Left ventricle myocardium inferior (tissue), 1 donor: ENCODE measurements at regions not wholly inside any gene's neighbourhood (a gene's known extent, or its start where the extent isn't known, plus 50 kb on each side); places are given as distances from the start of the nearest gene placed in this dataset.

Experiments
- DNase-seq: peaks from one replicate; pipeline ENCODE4 v3.0.0-alpha.2; 2020
- H3K27ac ChIP-seq: fragments of 200-600 bp; replicated peaks from 2 replicates; pipeline ENCODE4 v1.8.0; 2021
- H3K27me3 ChIP-seq: fragments of 200-600 bp; 2 replicates; pipeline ENCODE4 v1.8.0; 2021; ENCODE audit warnings: low read depth
- H3K36me3 ChIP-seq: fragments of 200-600 bp; 2 replicates; pipeline ENCODE4 v1.8.0; 2021
- H3K4me1 ChIP-seq: fragments of 200-600 bp; 2 replicates; pipeline ENCODE4 v1.8.0; 2021
- H3K4me3 ChIP-seq: fragments of 200-600 bp; 2 replicates; pipeline ENCODE4 v1.8.0; 2021; ENCODE audit warnings: mild to moderate bottlenecking, moderate library complexity
- H3K9me3 ChIP-seq: fragments of 200-600 bp; replicated peaks from 2 replicates; pipeline ENCODE4 v1.8.0; 2021
- CTCF ChIP-seq: fragments of 200-600 bp; IDR thresholded peaks from 2 replicates; pipeline ENCODE4 v1.8.0; 2021; ENCODE audit warnings: antibody characterized with exemption, mild to moderate bottlenecking, borderline replicate concordance
- intact Hi-C: fragments of 100-400 bp; cut with micrococcal nuclease; formaldehyde crosslinking; loops from one replicate; pipeline ENCODE4 v1.11.0; 2022
- donor health status: DM: no; HTN: yes; CAD: no; lungs with severe emphysema.

GRCh38 chr12:115160271-115161128, 476.5 kb upstream of the TBX3 start:
- H3K4me3 ChIP-seq: no peak overlapping the region
- TF ChIP-seq CTCF: no peak
- H3K4me1 ChIP-seq: no peaks in the 10 kb centered on the region
- H3K27me3 ChIP-seq: peaks cover 8% of the 10 kb centered on the region
- no peaks in the 10 kb centered on the region for H3K36me3 ChIP-seq
- DNase-seq: no peak
- H3K9me3 ChIP-seq: no peaks in the 10 kb centered on the region
- intact Hi-C loops: no loop called here
- H3K27ac ChIP-seq: no peak overlapping the region

DNA sequence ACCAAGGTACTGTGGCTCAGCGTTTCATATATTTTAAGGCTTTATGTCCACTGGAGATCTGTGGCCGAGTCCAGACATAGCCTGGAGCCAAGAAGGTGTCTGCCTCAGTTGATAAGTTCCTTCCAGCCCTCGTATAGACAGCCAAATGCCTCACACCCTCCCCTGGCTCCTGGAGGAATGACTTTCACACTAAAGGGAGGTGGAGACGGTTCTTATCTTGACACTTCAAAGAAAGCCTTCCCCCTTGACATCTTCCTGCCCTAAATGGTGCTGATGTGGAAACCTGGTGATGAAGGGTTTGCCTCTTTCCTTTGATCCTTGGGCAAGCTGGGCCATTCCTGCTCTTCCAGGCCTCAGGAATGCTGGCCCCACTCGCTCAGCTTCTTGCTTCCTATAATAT, 474.8 kb upstream of the TBX3 start:
- peaks cover 8% of the 10 kb centered on the region for H3K27me3 ChIP-seq
- H3K4me1 ChIP-seq: no peaks in the 10 kb centered on the region
- no peaks in the 10 kb centered on the region for H3K9me3 ChIP-seq
- intact Hi-C loops: no loop called here
- no peak overlapping the region for H3K4me3 ChIP-seq
- no peak for TF ChIP-seq CTCF
- no peak overlapping the region for H3K27ac ChIP-seq
- H3K36me3 ChIP-seq: no peaks in the 10 kb centered on the region
- DNase-seq: no peak

GRCh38 chr12:115155665-115156645, 472.0 kb upstream of the TBX3 start:
- Histone ChIP-seq H3K4me1 (no peaks in the 10 kb centered on the region), H3K4me3 (no peak overlapping the region), H3K27me3 (no peaks in the 10 kb centered on the region), H3K27ac (no peak overlapping the region), H3K9me3 (no peaks in the 10 kb centered on the region), H3K36me3 (no peaks in the 10 kb centered on the region)
- DNase-seq: no peak
- intact Hi-C loops: no loop called here
- no peak for TF ChIP-seq CTCF

DNA sequence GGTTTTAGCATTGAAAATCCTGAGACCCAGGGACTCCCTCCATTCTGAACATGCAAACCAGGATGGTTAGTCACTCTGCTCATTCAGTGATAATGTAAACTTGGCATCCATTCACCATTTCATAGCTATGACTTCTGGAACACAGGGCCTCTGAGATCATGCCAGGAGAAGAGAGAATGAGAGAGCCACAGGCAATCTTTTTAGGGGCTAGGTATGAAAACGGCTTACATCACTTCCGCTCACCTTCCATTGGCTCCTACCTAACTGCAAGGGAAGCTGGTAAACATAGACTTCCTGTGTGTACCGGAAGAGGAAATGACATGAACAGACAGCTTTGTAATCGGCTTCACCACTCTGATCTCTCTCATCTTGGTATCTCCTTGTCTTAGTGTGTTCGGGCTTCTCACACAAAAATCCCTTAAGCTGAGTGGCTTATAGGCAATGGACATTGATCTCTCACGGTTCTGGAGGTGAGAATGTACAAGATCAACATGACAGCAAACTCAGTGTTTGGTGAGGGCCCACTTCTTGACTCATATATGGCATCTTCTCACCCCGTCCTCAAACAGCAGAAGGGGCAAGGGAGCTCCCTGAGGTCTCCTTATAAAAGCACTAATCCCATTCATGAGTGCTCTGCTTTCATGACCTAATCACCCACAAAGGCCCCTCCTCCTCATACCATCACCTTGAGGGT, 465.9 kb upstream of the TBX3 start:
- no peak overlapping the region for H3K27ac ChIP-seq
- peaks cover 5% of the 10 kb centered on the region for H3K4me1 ChIP-seq
- intact Hi-C loops: no loop called here
- H3K27me3 ChIP-seq: no peaks in the 10 kb centered on the region
- no peaks in the 10 kb centered on the region for H3K9me3 ChIP-seq
- no peaks in the 10 kb centered on the region for H3K36me3 ChIP-seq
- DNase-seq: no peak
- TF ChIP-seq CTCF: no peak
- no peak overlapping the region for H3K4me3 ChIP-seq

DNA sequence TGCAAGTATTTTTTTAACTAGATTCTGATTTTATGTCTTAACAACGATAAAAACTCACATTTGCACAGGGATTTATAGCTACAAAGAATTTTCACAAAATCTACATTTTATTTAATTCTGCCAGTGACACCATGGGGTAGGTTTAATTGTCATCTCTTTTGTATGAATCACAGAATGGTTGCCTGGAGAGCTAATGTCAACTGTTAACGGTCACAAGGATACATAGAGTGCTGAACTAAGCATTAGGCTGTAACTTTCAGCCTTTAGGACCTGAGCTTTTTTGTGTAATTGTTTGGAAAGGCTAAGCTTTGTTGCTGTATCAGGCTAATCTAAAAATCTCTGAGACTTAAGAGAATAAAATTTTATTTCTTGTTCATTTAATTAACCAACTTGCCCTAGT, 465.3 kb upstream of the TBX3 start:
- no peak for DNase-seq
- no peak overlapping the region for H3K27ac ChIP-seq
- intact Hi-C loops: no loop called here
- no peaks in the 10 kb centered on the region for H3K27me3 ChIP-seq
- H3K4me3 ChIP-seq: no peak overlapping the region
- no peak for TF ChIP-seq CTCF
- no peaks in the 10 kb centered on the region for H3K36me3 ChIP-seq
- H3K9me3 ChIP-seq: no peaks in the 10 kb centered on the region
- peaks cover 5% of the 10 kb centered on the region for H3K4me1 ChIP-seq
